Subcutaneous abdominal adipose tissue (tissue), 5 donors: ENCODE measurements at regions not wholly inside any gene's neighbourhood (a gene's known extent, or its start where the extent isn't known, plus 50 kb on each side); places are given as distances from the start of the nearest gene placed in this dataset.
"Not testable (repeated sequence)": the region's sequence is repeated elsewhere in the genome, so short reads cannot be mapped to it uniquely, and the experiment has no call there.

Experiments
- H3K27ac ChIP-seq: one replicate; pipeline ENCODE4 v1.7.0; 2013; ENCODE audit warnings: low read depth, mild to moderate bottlenecking, inconsistent platforms, low read length, moderate library complexity
- H3K27me3 ChIP-seq, 5 donors: one replicate each; pipeline ENCODE4 v1.7.0; 2013; ENCODE audit warnings: low read length in 5 of 5, inconsistent platforms in 1 of 5; ENCODE audit not compliant: control insufficient read depth in 5 of 5, insufficient read depth in 4 of 5
- H3K36me3 ChIP-seq, 5 donors: one replicate each; pipeline ENCODE4 v1.7.0; 2013; ENCODE audit warnings: low read length in 5 of 5; ENCODE audit not compliant: control insufficient read depth in 5 of 5, insufficient read depth in 5 of 5
- H3K4me1 ChIP-seq, 5 donors: one replicate each; pipeline ENCODE4 v1.7.0; 2013; ENCODE audit warnings: low read length in 5 of 5, mild to moderate bottlenecking in 3 of 5, moderate library complexity in 1 of 5; ENCODE audit not compliant: control insufficient read depth in 5 of 5, insufficient read depth in 5 of 5
- H3K4me3 ChIP-seq, 5 donors: one replicate each; pipeline ENCODE4 v1.7.0; 2013; ENCODE audit warnings: low read length in 5 of 5, low read depth in 1 of 5
- H3K9ac ChIP-seq, 5 donors: one replicate each; pipeline ENCODE4 v1.7.0; 2013; ENCODE audit warnings: low read length in 5 of 5, mild to moderate bottlenecking in 4 of 5, moderate library complexity in 3 of 5
- H3K9me3 ChIP-seq, 5 donors: one replicate each; pipeline ENCODE4 v1.7.0; 2013; ENCODE audit warnings: low read length in 5 of 5; ENCODE audit not compliant: control insufficient read depth in 5 of 5
- donor health status: healthy.
- donor health status: healthy.
- donor health status: healthy.
- donor health status: healthy.
- donor health status: healthy.

DNA sequence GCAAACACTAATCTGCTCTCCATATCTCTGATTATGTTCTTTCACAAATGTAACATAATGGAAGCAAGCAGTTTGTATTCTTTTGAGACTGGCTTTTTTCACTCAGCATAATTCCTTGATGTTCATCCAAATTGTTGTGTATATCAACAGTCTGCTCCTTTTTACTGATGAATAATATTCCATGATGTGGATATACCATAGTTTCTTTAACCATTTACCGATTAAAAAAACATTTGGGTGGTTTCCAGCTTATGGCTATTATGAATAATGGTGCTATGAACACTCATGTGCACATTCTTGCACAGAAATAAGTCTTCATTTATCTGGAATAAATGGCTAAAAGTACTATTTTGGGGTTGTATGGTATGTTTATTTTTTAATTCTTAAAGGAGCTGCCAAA is 708.9 kb downstream of the RFPL4B start:
- Histone ChIP-seq H3K27me3 (no peaks in the 10 kb centered on the region), H3K36me3 (no peaks in the 10 kb centered on the region), H3K4me1 (peaks cover 0 to 3% (median 0%) of the 10 kb centered on the region in 5 donors), H3K9me3 (no peaks in the 10 kb centered on the region), H3K4me3 (no peak overlapping the region), H3K27ac (no peak overlapping the region), H3K9ac (no peak overlapping the region)

DNA sequence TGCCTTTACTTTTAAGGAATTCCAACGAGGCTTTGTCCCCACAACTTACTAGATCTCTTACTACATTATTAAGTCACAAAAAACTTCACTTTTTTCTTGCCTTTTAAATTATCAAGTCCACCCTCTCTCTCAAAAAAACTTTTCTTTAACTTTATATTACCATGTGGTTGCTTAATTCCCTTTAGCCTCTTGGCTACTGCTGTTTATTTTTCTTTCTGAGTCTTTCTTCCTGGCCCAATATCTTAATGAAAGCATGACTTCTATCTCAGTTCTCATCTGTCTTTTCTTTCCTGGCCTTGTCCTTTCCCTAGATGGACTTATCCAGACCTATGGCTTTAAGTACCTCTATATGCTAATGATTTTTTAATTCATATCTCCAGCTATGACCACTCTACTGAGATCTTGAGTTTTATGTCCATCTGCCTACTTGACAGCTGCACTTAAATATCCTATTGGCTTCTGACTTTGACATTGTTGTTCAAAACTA is 710.5 kb downstream of the RFPL4B start:
- H3K9me3 ChIP-seq: no peaks in the 10 kb centered on the region
- H3K9ac ChIP-seq: no peak overlapping the region
- H3K27me3 ChIP-seq: no peaks in the 10 kb centered on the region
- no peaks in the 10 kb centered on the region for H3K36me3 ChIP-seq
- H3K27ac ChIP-seq: no peak overlapping the region
- H3K4me3 ChIP-seq: no peak overlapping the region
- peaks cover 0 to under 1% (median 0%) of the 10 kb centered on the region in 5 donors for H3K4me1 ChIP-seq

DNA sequence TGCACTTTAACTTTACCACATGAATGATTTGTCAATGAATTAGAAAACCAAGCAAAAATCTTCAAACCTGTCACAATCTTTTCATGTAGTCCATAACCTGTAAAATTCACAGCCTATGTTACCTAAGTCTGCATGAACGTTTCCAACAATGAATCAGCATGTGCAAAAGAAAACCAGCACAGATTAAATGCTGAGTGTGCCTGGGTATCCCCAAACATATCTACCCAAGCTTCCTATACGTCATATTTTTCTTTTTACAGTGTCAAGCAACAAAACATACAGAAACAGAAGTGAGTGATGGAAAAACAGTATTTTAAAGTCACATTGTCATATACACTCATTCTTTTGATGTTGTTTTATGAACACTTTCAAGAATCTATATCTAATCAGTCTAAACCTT is 713.5 kb downstream of the RFPL4B start:
- no peaks in the 10 kb centered on the region for H3K9me3 ChIP-seq
- H3K27me3 ChIP-seq: no peaks in the 10 kb centered on the region
- no peak overlapping the region for H3K9ac ChIP-seq
- peaks cover 0 to 6% (median 0%) of the 10 kb centered on the region in 5 donors for H3K4me1 ChIP-seq
- H3K36me3 ChIP-seq: no peaks in the 10 kb centered on the region
- H3K27ac ChIP-seq: no peak overlapping the region
- no peak overlapping the region for H3K4me3 ChIP-seq

DNA sequence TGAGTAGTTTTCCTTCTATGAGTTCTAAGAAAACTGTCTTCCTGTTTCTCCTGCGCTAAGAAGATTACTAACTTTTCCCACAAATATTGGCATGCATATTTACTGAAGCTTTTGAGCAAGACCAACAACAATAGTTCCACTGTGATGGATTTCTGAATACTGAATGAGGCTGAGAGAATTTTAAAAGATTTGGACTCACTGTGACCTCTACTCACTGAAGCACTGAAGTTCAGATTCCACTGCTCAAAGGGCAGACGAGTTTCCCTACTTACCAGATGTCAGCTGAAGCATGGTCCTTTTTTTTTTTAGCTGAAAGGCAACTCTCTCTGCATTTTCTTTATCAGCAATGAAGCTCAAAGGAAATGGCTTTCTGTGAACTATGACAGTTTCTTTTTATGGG is 718.5 kb downstream of the RFPL4B start:
- no peak overlapping the region for H3K4me3 ChIP-seq
- no peaks in the 10 kb centered on the region for H3K9me3 ChIP-seq
- peaks cover 0 to 25% (median 0%) of the 10 kb centered on the region in 5 donors for H3K4me1 ChIP-seq
- no peaks in the 10 kb centered on the region for H3K27me3 ChIP-seq
- no peak overlapping the region for H3K27ac ChIP-seq
- H3K36me3 ChIP-seq: no peaks in the 10 kb centered on the region
- no peak overlapping the region for H3K9ac ChIP-seq

DNA sequence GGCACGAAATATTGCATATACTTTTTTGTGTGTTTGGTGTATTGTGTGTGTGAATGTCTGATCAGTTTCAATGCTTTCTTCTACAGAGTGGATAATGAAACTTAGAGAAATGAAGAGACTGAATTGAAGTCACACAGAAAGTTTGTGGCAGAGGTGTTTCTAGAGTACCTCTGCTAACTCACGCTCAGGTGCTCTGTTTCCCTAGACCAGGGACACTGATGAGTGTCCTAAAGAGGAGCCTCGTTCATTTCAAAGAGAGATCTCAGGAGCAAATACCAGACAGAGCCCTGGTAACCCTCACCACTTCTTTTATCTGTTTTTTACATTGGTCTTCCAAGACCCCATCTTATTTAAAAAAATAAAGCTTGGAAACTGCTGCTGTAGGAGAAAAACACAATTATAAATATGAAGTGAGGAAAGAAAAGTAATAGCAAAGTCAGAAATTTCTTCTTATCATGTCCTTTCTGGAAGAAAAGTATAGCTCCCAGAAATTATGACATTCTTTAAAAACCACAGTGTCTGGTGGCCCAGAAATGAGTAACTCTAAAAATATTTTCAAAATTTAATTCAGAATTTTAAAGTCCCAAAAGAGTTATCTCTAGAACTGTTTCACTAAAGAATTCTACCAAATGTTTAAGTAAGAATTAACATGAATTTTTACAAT is 720.6 kb downstream of the RFPL4B start:
- Histone ChIP-seq H3K36me3 (no peaks in the 10 kb centered on the region), H3K4me3 (no peak overlapping the region), H3K9ac (no peak overlapping the region), H3K4me1 (peaks cover 0 to 25% (median 0%) of the 10 kb centered on the region in 5 donors), H3K27ac (no peak overlapping the region), H3K27me3 (no peaks in the 10 kb centered on the region), H3K9me3 (no peaks in the 10 kb centered on the region)

DNA sequence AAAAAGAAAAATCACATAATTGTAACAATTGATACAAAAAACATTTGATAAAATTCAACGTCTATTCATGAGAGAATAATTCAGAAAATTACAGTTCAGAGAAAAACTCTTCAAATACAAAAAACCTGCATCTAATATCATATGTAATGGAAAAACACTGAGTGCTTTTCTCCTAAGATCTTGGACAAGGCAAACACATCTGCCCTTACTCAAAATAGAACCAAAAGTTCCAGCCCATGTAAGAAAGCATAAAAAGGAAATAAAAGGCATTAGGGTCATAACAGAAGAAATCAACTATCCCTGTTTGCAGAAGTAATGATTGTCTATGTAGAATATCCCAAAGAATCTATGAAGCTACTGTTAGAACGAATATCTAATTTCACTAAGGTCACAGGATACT is 721.4 kb downstream of the RFPL4B start:
- H3K27me3 ChIP-seq: no peaks in the 10 kb centered on the region
- no peak overlapping the region for H3K9ac ChIP-seq
- H3K27ac ChIP-seq: no peak overlapping the region
- H3K4me1 ChIP-seq: peaks cover 0 to 25% (median 0%) of the 10 kb centered on the region in 5 donors
- no peaks in the 10 kb centered on the region for H3K36me3 ChIP-seq
- H3K4me3 ChIP-seq: no peak overlapping the region
- no peaks in the 10 kb centered on the region for H3K9me3 ChIP-seq

DNA sequence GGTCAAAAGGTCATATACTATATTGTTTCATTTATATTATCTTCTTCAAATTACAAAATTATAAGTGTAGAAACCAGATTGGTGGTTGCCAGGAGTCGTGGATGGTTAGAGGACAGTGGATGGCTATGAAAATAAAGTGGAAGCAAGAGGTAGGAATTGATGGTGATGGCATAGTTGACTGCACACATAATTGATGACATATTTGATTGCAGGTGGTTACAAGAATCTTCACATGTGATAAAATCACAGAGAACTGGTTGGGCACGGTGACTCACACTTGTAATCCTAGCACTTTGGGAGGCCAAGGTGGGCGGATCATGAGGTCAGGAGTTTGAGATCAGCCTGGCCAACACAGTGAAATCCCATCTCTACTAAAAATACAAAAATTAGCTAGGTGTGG is 723.6 kb downstream of the RFPL4B start:
- not testable (repeated sequence) for H3K27me3 ChIP-seq, H3K9me3 ChIP-seq, H3K27ac ChIP-seq, H3K9ac ChIP-seq, H3K4me3 ChIP-seq, H3K36me3 ChIP-seq
- peaks cover 0 to 19% (median 0%) of the 10 kb centered on the region in 5 donors for H3K4me1 ChIP-seq

DNA sequence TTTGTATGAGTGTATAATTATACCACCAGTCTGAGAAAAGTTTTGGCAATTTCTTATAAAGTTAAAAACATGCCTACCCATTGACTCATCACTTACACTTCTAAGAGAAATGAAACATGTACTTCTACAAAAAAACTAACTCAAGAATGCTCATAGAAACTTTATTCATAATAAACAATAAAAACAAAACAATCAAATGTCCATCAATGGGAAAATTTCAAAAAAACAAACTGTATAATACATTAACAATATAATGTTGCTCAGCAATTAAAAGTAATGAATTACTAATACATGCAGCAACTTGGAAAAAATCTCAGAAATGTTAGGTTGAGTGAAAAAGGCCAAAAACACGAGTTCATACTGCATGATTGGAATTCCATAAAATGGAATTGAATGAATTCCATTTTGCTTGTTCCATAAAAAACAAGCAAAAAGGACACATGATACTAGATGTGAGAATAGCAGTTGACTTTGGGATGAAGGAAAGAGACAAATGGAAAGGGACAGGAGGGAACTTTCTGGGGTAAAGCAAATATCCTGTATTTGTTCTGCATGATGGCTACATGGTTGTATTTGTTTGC is 726.6 kb downstream of the RFPL4B start:
- no peaks in the 10 kb centered on the region for H3K9me3 ChIP-seq

DNA sequence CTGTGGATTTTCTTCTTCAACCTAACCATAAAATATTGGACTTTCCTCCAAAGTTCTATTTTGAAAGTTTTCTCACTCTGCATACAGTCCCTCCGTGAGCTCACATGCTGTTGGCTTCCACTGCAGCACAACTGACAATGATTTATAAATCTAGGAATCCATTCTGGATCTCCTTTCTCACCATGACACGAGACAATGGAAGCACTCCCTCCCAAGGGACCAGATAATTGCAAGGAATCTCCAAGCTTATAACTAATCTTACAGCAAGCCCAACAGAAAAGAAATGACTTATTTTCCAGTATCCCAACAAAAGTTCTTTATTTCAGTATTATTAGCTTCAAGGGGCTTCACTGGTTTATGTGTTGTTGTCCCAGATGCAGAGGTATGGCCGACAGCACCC is 729.0 kb downstream of the RFPL4B start:
- H3K4me1 ChIP-seq: peaks cover 0 to 5% (median 0%) of the 10 kb centered on the region in 5 donors
- H3K9me3 ChIP-seq: no peaks in the 10 kb centered on the region
- H3K9ac ChIP-seq: no peak overlapping the region
- no peak overlapping the region for H3K4me3 ChIP-seq
- no peaks in the 10 kb centered on the region for H3K36me3 ChIP-seq
- no peak overlapping the region for H3K27ac ChIP-seq
- no peaks in the 10 kb centered on the region for H3K27me3 ChIP-seq

More for the DNA sequence above, 726.6 kb downstream of the RFPL4B start:
- Histone ChIP-seq H3K27ac (no peak overlapping the region), H3K4me3 (no peak overlapping the region), H3K4me1 (peaks cover 0 to 5% (median 0%) of the 10 kb centered on the region in 5 donors), H3K9ac (no peak overlapping the region), H3K27me3 (no peaks in the 10 kb centered on the region), H3K36me3 (no peaks in the 10 kb centered on the region)

DNA sequence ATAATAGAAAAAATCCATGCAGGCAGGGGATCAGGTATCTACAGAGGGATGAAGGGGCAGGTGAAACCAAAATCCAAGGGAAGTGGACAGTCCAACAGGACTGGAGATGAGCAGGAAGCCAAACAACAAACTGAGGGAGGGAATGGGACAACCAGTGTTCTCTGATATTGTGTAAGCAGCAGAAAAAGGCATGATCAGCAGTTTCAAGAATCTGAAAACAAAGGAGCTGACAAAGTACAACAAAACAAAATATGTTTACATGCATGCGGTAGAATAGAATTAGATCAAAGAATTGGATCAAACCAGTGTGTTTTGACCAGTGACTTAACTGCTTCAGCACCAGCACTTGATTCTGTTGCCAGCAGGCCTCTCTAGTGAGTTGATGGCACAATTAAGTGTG is 729.7 kb downstream of the RFPL4B start:
- Histone ChIP-seq H3K4me1 (peaks cover 0 to 5% (median 0%) of the 10 kb centered on the region in 5 donors), H3K4me3 (no peak overlapping the region), H3K9ac (no peak overlapping the region), H3K27ac (no peak overlapping the region), H3K36me3 (no peaks in the 10 kb centered on the region), H3K9me3 (no peaks in the 10 kb centered on the region), H3K27me3 (no peaks in the 10 kb centered on the region)
